OCI-LY1 (cell line): ENCODE measurements at regions not wholly inside any gene's neighbourhood (a gene's known extent, or its start where the extent isn't known, plus 50 kb on each side); places are given as distances from the start of the nearest gene placed in this dataset.

Experiments used
- H2AFZ ChIP-seq: fragments of 200-600 bp; sonication (generic), shearing (Covaris generic); 2 replicates; pipeline ENCODE4 v1.6.0; 2014; ENCODE audit warnings: antibody characterized with exemption, mild to moderate bottlenecking, low read length
- H3F3A ChIP-seq: fragments of 200-600 bp; sonication (generic), shearing (Covaris generic); 2 replicates; pipeline ENCODE4 v1.6.0; 2014; ENCODE audit warnings: mild to moderate bottlenecking, antibody characterized with exemption, low read length, moderate library complexity; ENCODE audit not compliant: insufficient read depth
- H3K27ac ChIP-seq: fragments of 200-600 bp; sonication (generic); 2 replicates; pipeline ENCODE4 v1.5.1; 2014; ENCODE audit warnings: low read length, mixed run types, mild to moderate bottlenecking, low read depth; ENCODE audit not compliant: poor library complexity, severe bottlenecking
- H3K27me3 ChIP-seq: fragments of 200-600 bp; sonication (generic); 2 replicates; pipeline ENCODE4 v1.6.0; 2014; ENCODE audit warnings: antibody characterized with exemption, mild to moderate bottlenecking, low read length, moderate library complexity; ENCODE audit not compliant: insufficient read depth
- H3K36me3 ChIP-seq: fragments of 200-600 bp; sonication (generic); 2 replicates; pipeline ENCODE4 v1.6.1; 2014; ENCODE audit warnings: mild to moderate bottlenecking, antibody characterized with exemption, low read length, moderate library complexity, mixed read lengths; ENCODE audit not compliant: insufficient read depth
- H3K4me1 ChIP-seq: fragments of 200-600 bp; sonication (generic); 2 replicates; pipeline ENCODE4 v1.5.1; 2014; ENCODE audit warnings: mild to moderate bottlenecking, low read length, moderate library complexity; ENCODE audit not compliant: insufficient read depth, severe bottlenecking
- H3K4me2 ChIP-seq: fragments of 200-600 bp; sonication (generic), shearing (Covaris generic); 2 replicates; pipeline ENCODE4 v1.6.1; 2014; ENCODE audit warnings: low read length
- H3K4me3 ChIP-seq: fragments of 200-600 bp; sonication (generic); 2 replicates; pipeline ENCODE4 v1.5.1; 2014; ENCODE audit warnings: low read length, low read depth, mild to moderate bottlenecking, mixed read lengths; ENCODE audit not compliant: poor library complexity, severe bottlenecking
- H3K79me2 ChIP-seq: fragments of 200-600 bp; shearing (Covaris generic); 2 replicates; pipeline ENCODE4 v1.6.1; 2016; ENCODE audit warnings: mixed run types, low read length, mixed read lengths; ENCODE audit not compliant: insufficient read depth
- H3K9ac ChIP-seq: fragments of 200-600 bp; sonication (generic), shearing (Covaris generic); 2 replicates; pipeline ENCODE4 v1.6.1; 2014; ENCODE audit warnings: mild to moderate bottlenecking, low read length, mixed read lengths
- H3K9me2 ChIP-seq: fragments of 200-600 bp; sonication (generic), shearing (Covaris generic); 2 replicates; pipeline ENCODE4 v1.6.1; 2014; ENCODE audit warnings: low read depth, mild to moderate bottlenecking, low read length, mixed read lengths
- H3K9me3 ChIP-seq: fragments of 200-600 bp; shearing (Covaris generic); 2 replicates; pipeline ENCODE4 v1.6.1; 2014; ENCODE audit warnings: low read length, mixed read lengths
- H4K20me1 ChIP-seq: fragments of 200-600 bp; sonication (generic), shearing (Covaris generic); 2 replicates; pipeline ENCODE4 v1.6.0; 2016; ENCODE audit warnings: mild to moderate bottlenecking, low read length; ENCODE audit not compliant: insufficient read depth
- CTCF ChIP-seq: fragments of 200-600 bp; sonication (generic), shearing (Covaris generic); IDR thresholded peaks from 2 replicates; pipeline ENCODE4 v1.5.1; 2017; ENCODE audit warnings: mild to moderate bottlenecking, antibody characterized with exemption, low read length, moderate library complexity, mixed read lengths
- EZH2 ChIP-seq: fragments of 200-600 bp; sonication (generic), shearing (Covaris generic); IDR thresholded peaks from 2 replicates; pipeline ENCODE4 v1.8.0; 2017; ENCODE audit warnings: borderline replicate concordance, mixed run types, mild to moderate bottlenecking, antibody characterized with exemption, low read length, moderate library complexity, mixed read lengths

- no peak overlapping the region for H2AFZ ChIP-seq
- no peak for TF ChIP-seq CTCF
- TF ChIP-seq EZH2: no peak
- H3K36me3 ChIP-seq: no peaks in the 10 kb centered on the region
- H3K79me2 ChIP-seq: no peaks in the 10 kb centered on the region
- H3K9ac ChIP-seq: no peak overlapping the region
- no peaks in the 10 kb centered on the region for H3K4me1 ChIP-seq
- H3F3A ChIP-seq: no peaks in the 10 kb centered on the region
- H4K20me1 ChIP-seq: no peaks in the 10 kb centered on the region
- no peaks in the 10 kb centered on the region for H3K9me2 ChIP-seq
- H3K27me3 ChIP-seq: no peaks in the 10 kb centered on the region
- H3K9me3 ChIP-seq: no peaks in the 10 kb centered on the region
- H3K27ac ChIP-seq: no peak overlapping the region
- no peak overlapping the region for H3K4me3 ChIP-seq
- no peak overlapping the region for H3K4me2 ChIP-seq
These were observed 57.2 kb upstream of the ALOX12 start for GRCh38 chr17:6938637-6939036.

GRCh38 chr17:6940186-6940649 is 55.6 kb upstream of the ALOX12 start:
- no peaks in the 10 kb centered on the region for H3K9me3 ChIP-seq
- no peaks in the 10 kb centered on the region for H4K20me1 ChIP-seq
- no peaks in the 10 kb centered on the region for H3K9me2 ChIP-seq
- H3K36me3 ChIP-seq: no peaks in the 10 kb centered on the region
- H3K4me3 ChIP-seq: peak overlapping the region; percentile 50
- no peak overlapping the region; the same call in 1 of the 2 replicates for H3K9ac ChIP-seq
- no peak overlapping the region for H2AFZ ChIP-seq
- H3K27ac ChIP-seq: no peak overlapping the region
- no peaks in the 10 kb centered on the region for H3K27me3 ChIP-seq
- no peaks in the 10 kb centered on the region for H3F3A ChIP-seq
- H3K79me2 ChIP-seq: no peaks in the 10 kb centered on the region
- TF ChIP-seq CTCF (no peak), EZH2 (no peak)
- no peaks in the 10 kb centered on the region for H3K4me1 ChIP-seq
- H3K4me2 ChIP-seq: peak overlapping the region; percentile 58

- no peaks in the 10 kb centered on the region for H4K20me1 ChIP-seq
- no peaks in the 10 kb centered on the region for H3K27me3 ChIP-seq
- H2AFZ ChIP-seq: no peak overlapping the region
- no peak overlapping the region for H3K4me3 ChIP-seq
- no peaks in the 10 kb centered on the region for H3K79me2 ChIP-seq
- H3F3A ChIP-seq: no peaks in the 10 kb centered on the region
- H3K9ac ChIP-seq: no peak overlapping the region
- H3K36me3 ChIP-seq: no peaks in the 10 kb centered on the region
- no peaks in the 10 kb centered on the region for H3K4me1 ChIP-seq
- no peak overlapping the region for H3K27ac ChIP-seq
- TF ChIP-seq EZH2: no peak
- no peaks in the 10 kb centered on the region for H3K9me3 ChIP-seq
- no peaks in the 10 kb centered on the region for H3K9me2 ChIP-seq
- H3K4me2 ChIP-seq: no peak overlapping the region
These were observed 53.9 kb upstream of the ALOX12 start for GRCh38 chr17:6941989-6942388.

- H3K9me3 ChIP-seq: no peaks in the 10 kb centered on the region
- no peak overlapping the region for H3K4me3 ChIP-seq
- H3K27me3 ChIP-seq: no peaks in the 10 kb centered on the region
- H3K9ac ChIP-seq: no peak overlapping the region
- no peaks in the 10 kb centered on the region for H3K4me1 ChIP-seq
- H3K27ac ChIP-seq: no peak overlapping the region
- no peaks in the 10 kb centered on the region for H3K79me2 ChIP-seq
- no peak overlapping the region for H2AFZ ChIP-seq
- TF ChIP-seq CTCF (no peak), EZH2 (no peak)
- H3K9me2 ChIP-seq: no peaks in the 10 kb centered on the region
- H3K4me2 ChIP-seq: no peak overlapping the region
- no peaks in the 10 kb centered on the region for H4K20me1 ChIP-seq
- H3K36me3 ChIP-seq: no peaks in the 10 kb centered on the region
- H3F3A ChIP-seq: no peaks in the 10 kb centered on the region
These were observed 52.4 kb upstream of the ALOX12 start for GRCh38 chr17:6943406-6943805.
